K562 (cell line): ENCODE measurements at regions not wholly inside any gene's neighbourhood (a gene's known extent, or its start where the extent isn't known, plus 50 kb on each side); places are given as distances from the start of the nearest gene placed in this dataset.

Experiments
- DACH1 ChIP-seq: fragments of 450-650 bp; IDR thresholded peaks from 2 replicates; pipeline ENCODE4 v1.6.1; 2018; ENCODE audit not compliant: partially characterized antibody
- EHMT2 ChIP-seq: fragments of 450-650 bp; IDR thresholded peaks from 2 replicates; pipeline ENCODE4 v1.6.1; 2018; ENCODE audit warnings: antibody characterized with exemption
- ETS2 ChIP-seq: IDR thresholded peaks from 2 replicates; pipeline ENCODE4 v1.6.1; 2016; ENCODE audit warnings: borderline replicate concordance, missing genetic modification characterization, mild to moderate bottlenecking, moderate library complexity, missing compliant biosample characterization; ENCODE audit not compliant: poor library complexity, severe bottlenecking
- PRDM10 ChIP-seq: fragments of 450-650 bp; IDR thresholded peaks from 2 replicates; pipeline ENCODE4 v1.6.1; 2018; ENCODE audit not compliant: partially characterized antibody
- REST ChIP-seq, 2 experiments: fragments of 450-650 bp; formaldehyde crosslinking in 1 of 2; IDR thresholded peaks; 2 replicates each; pipeline versions ENCODE4 v1.4.0 to v1.6.1; 2014 to 2020; ENCODE audit warnings: mild to moderate bottlenecking in 2 of 2, borderline replicate concordance in 1 of 2, low read depth in 1 of 2
- SAFB ChIP-seq: fragments of 200-400 bp; formaldehyde crosslinking; IDR thresholded peaks from 2 replicates; pipeline ENCODE4 v1.6.1; 2017; ENCODE audit warnings: low read depth, low read length, borderline replicate concordance
- THAP12 ChIP-seq: fragments of 250-450 bp; sonication (Bioruptor Pico); IDR thresholded peaks from 2 replicates; pipeline ENCODE4 v1.9.0; 2021; ENCODE audit warnings: mild to moderate bottlenecking, inconsistent platforms
- ZNF592 ChIP-seq: fragments of 450-650 bp; IDR thresholded peaks from 2 replicates; pipeline ENCODE4 v1.6.1; 2017; ENCODE audit warnings: antibody characterized with exemption, mild to moderate bottlenecking

- TF ChIP-seq ZNF592 (no peak), REST (IDR thresholded peaks at IDR 0.05; ENCODE audit: borderline replicate concordance) (no peak), REST (CRISPR knock-in tag; IDR thresholded peaks at IDR 0.05; ENCODE audit: low read depth) (no peak), SAFB (no peak), PRDM10 (no peak), EHMT2 (no peak), ETS2 (tag) (no peak), THAP12 (no peak), DACH1 (no peak)
Observed at GRCh38 chr4:165768281-165768680, 104.8 kb upstream of the TLL1 start (continued).
